ENCODE measurements at regions not wholly inside any gene's neighbourhood (a gene's known extent, or its start where the extent isn't known, plus 50 kb on each side); places are given as distances from the start of the nearest gene placed in this dataset.
"Not testable (repeated sequence)": the region's sequence is repeated elsewhere in the genome, so short reads cannot be mapped to it uniquely, and the experiment has no call there.

GRCh38 chr18:1849386-1849785 is 721.9 kb downstream of the METTL4 start:
- no peak for ATAC-seq
- TF ChIP-seq BACH2 (CRISPR knock-in tag; IDR thresholded peaks at IDR 0.05; ENCODE audit: borderline replicate concordance) (no peak), ZFP3 (CRISPR knock-in tag; IDR thresholded peaks at IDR 0.05) (no peak), ZNF565 (CRISPR knock-in tag; conservative IDR thresholded peaks at IDR 0.05; ENCODE audit: low read depth) (no peak), ZNF8 (CRISPR knock-in tag; IDR thresholded peaks at IDR 0.05) (no peak), CSDC2 (CRISPR knock-in tag; IDR thresholded peaks at IDR 0.05) (no peak), TSHZ2 (CRISPR knock-in tag; IDR thresholded peaks at IDR 0.05) (no peak), ZFP30 (CRISPR knock-in tag; IDR thresholded peaks at IDR 0.05) (no peak), ARNTL (CRISPR knock-in tag; IDR thresholded peaks at IDR 0.05; ENCODE audit: borderline replicate concordance, low read depth) (no peak), ISL1 (CRISPR knock-in tag; IDR thresholded peaks at IDR 0.05) (no peak), RARB (CRISPR knock-in tag; IDR thresholded peaks at IDR 0.05) (no peak), GLIS3 (CRISPR knock-in tag; IDR thresholded peaks at IDR 0.05) (no peak), ZC3H10 (CRISPR knock-in tag; IDR thresholded peaks at IDR 0.05) (no peak)
- TF ChIP-seq, protein P1, sequence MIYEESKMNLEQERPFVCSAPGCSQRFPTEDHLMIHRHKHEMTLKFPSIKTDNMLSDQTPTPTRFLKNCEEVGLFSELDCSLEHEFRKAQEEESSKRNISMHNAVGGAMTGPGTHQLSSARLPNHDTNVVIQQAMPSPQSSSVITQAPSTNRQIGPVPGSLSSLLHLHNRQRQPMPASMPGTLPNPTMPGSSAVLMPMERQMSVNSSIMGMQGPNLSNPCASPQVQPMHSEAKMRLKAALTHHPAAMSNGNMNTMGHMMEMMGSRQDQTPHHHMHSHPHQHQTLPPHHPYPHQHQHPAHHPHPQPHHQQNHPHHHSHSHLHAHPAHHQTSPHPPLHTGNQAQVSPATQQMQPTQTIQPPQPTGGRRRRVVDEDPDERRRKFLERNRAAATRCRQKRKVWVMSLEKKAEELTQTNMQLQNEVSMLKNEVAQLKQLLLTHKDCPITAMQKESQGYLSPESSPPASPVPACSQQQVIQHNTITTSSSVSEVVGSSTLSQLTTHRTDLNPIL (CRISPR knock-in tag; IDR thresholded peaks at IDR 0.05; ENCODE audit: low read depth), result no peak

- not testable (repeated sequence) for ATAC-seq
Measured at GRCh38 chr18:1857281-1857680, 714.0 kb downstream of the METTL4 start.

- ATAC-seq, result no peak
- no peak for TF ChIP-seq BACH2 (CRISPR knock-in tag; IDR thresholded peaks at IDR 0.05; ENCODE audit: borderline replicate concordance)
- TF ChIP-seq ARNTL (CRISPR knock-in tag; IDR thresholded peaks at IDR 0.05; ENCODE audit: borderline replicate concordance, low read depth), result no peak
- TF ChIP-seq CSRNP3 (CRISPR knock-in tag; IDR thresholded peaks at IDR 0.05), result no peak
- TF ChIP-seq ZFP30 (CRISPR knock-in tag; IDR thresholded peaks at IDR 0.05), result no peak
- TF ChIP-seq CSDC2 (CRISPR knock-in tag; IDR thresholded peaks at IDR 0.05), result no peak
- TF ChIP-seq ISL1 (CRISPR knock-in tag; IDR thresholded peaks at IDR 0.05), result no peak
- TF ChIP-seq PPARA (CRISPR knock-in tag; IDR thresholded peaks at IDR 0.05; ENCODE audit: borderline replicate concordance), result no peak
- TF ChIP-seq SNAI2 (CRISPR knock-in tag; IDR thresholded peaks at IDR 0.05), result no peak
- TF ChIP-seq ZNF70 (CRISPR knock-in tag; IDR thresholded peaks at IDR 0.05), result no peak
- TF ChIP-seq, protein P2, sequence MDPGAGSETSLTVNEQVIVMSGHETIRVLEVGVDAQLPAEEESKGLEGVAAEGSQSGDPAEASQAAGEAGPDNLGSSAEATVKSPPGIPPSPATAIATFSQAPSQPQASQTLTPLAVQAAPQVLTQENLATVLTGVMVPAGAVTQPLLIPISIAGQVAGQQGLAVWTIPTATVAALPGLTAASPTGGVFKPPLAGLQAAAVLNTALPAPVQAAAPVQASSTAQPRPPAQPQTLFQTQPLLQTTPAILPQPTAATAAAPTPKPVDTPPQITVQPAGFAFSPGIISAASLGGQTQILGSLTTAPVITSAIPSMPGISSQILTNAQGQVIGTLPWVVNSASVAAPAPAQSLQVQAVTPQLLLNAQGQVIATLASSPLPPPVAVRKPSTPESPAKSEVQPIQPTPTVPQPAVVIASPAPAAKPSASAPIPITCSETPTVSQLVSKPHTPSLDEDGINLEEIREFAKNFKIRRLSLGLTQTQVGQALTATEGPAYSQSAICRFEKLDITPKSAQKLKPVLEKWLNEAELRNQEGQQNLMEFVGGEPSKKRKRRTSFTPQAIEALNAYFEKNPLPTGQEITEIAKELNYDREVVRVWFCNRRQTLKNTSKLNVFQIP (CRISPR knock-in tag; IDR thresholded peaks at IDR 0.05; ENCODE audit: borderline replicate concordance, low read depth), result no peak
- TF ChIP-seq OSR1 (CRISPR knock-in tag; IDR thresholded peaks at IDR 0.05), result no peak
- TF ChIP-seq, protein P1 (CRISPR knock-in tag; IDR thresholded peaks at IDR 0.05; ENCODE audit: low read depth), result no peak
- TF ChIP-seq ZFP3 (CRISPR knock-in tag; IDR thresholded peaks at IDR 0.05), result no peak
Measured at GRCh38 chr18:1861473-1861872, 709.8 kb downstream of the METTL4 start.

DNA sequence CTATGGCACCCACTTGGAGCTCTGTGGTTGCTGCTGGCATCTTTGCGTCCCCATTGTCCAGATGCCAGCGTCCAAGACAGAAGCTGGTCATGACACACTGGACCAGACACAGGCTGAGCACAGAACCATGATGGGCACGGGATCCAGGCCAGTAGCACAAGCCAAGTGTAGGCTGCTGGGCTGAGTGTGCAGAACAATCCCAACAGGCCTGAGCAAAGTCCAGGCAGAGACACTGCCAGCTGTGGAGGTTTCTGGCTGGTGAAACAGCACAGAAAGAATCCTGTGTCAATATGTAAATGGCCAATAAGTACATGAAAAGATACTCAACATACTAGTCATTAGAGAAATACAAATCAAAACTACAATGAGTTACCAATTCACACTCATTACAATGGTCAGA is 705.4 kb downstream of the METTL4 start:
- no peak for ATAC-seq
- TF ChIP-seq, protein P1 (CRISPR knock-in tag; IDR thresholded peaks at IDR 0.05; ENCODE audit: low read depth), result no peak
- TF ChIP-seq CSRNP3 (CRISPR knock-in tag; IDR thresholded peaks at IDR 0.05) (no peak), OSR1 (CRISPR knock-in tag; IDR thresholded peaks at IDR 0.05) (no peak), RARB (CRISPR knock-in tag; IDR thresholded peaks at IDR 0.05) (no peak), ZFP30 (CRISPR knock-in tag; IDR thresholded peaks at IDR 0.05) (no peak)
- TF ChIP-seq, protein P3, sequence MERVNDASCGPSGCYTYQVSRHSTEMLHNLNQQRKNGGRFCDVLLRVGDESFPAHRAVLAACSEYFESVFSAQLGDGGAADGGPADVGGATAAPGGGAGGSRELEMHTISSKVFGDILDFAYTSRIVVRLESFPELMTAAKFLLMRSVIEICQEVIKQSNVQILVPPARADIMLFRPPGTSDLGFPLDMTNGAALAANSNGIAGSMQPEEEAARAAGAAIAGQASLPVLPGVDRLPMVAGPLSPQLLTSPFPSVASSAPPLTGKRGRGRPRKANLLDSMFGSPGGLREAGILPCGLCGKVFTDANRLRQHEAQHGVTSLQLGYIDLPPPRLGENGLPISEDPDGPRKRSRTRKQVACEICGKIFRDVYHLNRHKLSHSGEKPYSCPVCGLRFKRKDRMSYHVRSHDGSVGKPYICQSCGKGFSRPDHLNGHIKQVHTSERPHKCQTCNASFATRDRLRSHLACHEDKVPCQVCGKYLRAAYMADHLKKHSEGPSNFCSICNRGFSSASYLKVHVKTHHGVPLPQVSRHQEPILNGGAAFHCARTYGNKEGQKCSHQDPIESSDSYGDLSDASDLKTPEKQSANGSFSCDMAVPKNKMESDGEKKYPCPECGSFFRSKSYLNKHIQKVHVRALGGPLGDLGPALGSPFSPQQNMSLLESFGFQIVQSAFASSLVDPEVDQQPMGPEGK (CRISPR knock-in tag; IDR thresholded peaks at IDR 0.05; ENCODE audit: borderline replicate concordance), result no peak

All from SK-N-SH treated with all-trans-retinoic acid at 6 μM for 48 hours (cell line).